AG10803 (cell line): ENCODE measurements at regions not wholly inside any gene's neighbourhood (a gene's known extent, or its start where the extent isn't known, plus 50 kb on each side); places are given as distances from the start of the nearest gene placed in this dataset.

Experiments used
- DNase-seq: peaks from one replicate; pipeline ENCODE4 v3.0.0; 2010; ENCODE audit warnings: low read depth
- H3K4me3 ChIP-seq: 2 replicates; pipeline ENCODE4 v1.5.1; 2011; ENCODE audit warnings: mild to moderate bottlenecking, low read length, control low read depth
- CTCF ChIP-seq: conservative IDR thresholded peaks from 2 replicates; pipeline ENCODE4 v1.5.1; 2011; ENCODE audit warnings: mild to moderate bottlenecking, low read length, control low read depth, inconsistent platforms

GRCh38 chr2:30046396-30046795 lies 100.4 kb upstream of the YPEL5 start:
- no peak for TF ChIP-seq CTCF
- no peak for DNase-seq
- H3K4me3 ChIP-seq: no peak overlapping the region

- TF ChIP-seq CTCF: no peak
- DNase-seq: no peak
- H3K4me3 ChIP-seq: no peak overlapping the region
Observed at GRCh38 chr2:30046979-30047378, 99.8 kb upstream of the YPEL5 start.

DNA sequence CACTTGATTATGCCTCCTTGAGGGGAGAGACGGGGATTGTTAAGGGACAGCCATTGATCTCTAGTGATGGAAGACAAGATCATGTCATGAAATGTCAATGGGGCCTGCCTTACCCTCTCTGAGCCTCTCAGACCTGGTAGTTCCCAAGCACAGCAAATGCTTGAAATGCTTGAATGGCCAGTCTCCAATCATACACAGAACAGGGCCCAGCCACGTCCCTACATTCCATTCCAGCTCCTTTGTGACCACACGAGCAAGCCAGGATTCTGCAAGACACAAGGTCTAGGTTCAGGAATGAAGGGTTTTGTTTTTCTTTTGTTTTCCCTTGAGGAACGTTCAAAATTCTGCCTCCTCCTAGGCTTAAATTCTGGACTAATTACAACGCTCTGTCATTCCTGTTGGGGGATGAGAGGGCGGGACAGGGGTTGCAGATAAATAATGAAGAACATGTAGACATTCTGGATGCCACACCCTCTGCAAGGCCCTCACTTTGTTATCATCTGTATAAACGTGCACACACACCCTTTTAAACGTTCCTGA lies 98.1 kb upstream of the YPEL5 start:
- no peak overlapping the region for H3K4me3 ChIP-seq

GRCh38 chr2:30055548-30055947 lies 91.3 kb upstream of the YPEL5 start:
- no peak for DNase-seq
- TF ChIP-seq CTCF: no peak
- no peak overlapping the region for H3K4me3 ChIP-seq

More for the DNA sequence above, 98.1 kb upstream of the YPEL5 start:
- peak; percentile 29 for DNase-seq
- no peak for TF ChIP-seq CTCF

DNA sequence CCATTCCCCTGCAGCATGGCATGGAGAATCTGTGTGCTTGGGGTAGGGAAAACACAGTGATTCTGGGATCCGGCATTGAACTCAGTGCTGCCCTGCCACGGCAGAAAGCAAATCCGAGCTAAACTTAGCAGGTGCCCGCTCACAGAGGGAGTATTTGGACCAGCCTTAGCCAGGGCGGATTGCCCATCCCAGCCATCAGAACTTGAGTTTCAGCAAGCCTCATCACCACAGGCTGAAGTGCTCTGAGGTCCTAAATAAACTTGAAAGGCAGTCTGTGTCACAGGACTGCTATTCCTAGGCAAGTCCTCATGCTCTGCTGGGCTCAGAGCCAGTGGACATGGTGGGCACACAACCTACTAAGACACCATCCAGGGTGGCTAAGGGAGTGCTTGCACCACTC lies 86.2 kb upstream of the YPEL5 start:
- no peak for DNase-seq
- TF ChIP-seq CTCF: no peak
- H3K4me3 ChIP-seq: no peak overlapping the region

- no peak for DNase-seq
- TF ChIP-seq CTCF: no peak
- H3K4me3 ChIP-seq: no peak overlapping the region
Observed at GRCh38 chr2:30068067-30068466, 78.7 kb upstream of the YPEL5 start.

DNA sequence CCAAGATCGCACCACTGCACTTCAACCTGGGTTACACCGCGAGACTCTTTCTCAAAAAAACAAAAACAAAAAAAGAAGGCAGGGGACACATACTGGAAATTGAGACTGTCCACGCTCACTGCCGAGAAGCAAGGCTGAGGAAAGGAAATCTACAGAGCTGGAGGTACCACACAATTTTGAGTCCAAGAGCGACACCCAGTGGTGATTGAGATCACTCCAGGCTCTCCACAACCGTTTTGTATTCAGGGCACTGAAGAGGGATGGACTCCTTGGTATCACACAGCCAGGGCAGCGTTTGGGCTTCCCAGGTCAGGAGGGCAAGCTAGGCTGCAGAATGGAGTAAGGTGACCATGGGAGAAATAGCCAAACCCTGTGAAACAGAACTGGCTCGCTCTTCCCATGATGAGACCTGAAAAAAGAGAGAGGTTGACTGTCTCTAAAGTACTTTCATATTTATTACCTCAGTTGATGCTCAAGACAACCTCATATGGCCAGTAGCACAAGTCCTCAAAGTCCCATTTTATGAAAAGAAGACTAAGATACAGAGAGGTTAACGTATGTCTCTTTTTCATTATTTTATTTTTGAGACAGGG lies 74.5 kb upstream of the YPEL5 start:
- no peak overlapping the region for H3K4me3 ChIP-seq
- peak; percentile 93 for TF ChIP-seq CTCF
- DNase-seq: peak; percentile 74
